Thoracic aorta (tissue), 2 donors: ENCODE measurements at regions not wholly inside any gene's neighbourhood (a gene's known extent, or its start where the extent isn't known, plus 50 kb on each side); places are given as distances from the start of the nearest gene placed in this dataset.

ENCODE experiments used
- ATAC-seq: fragments of 150-250 bp; one replicate; pipeline ENCODE4 v1.8.0; 2017; ENCODE audit warnings: low read depth; ENCODE audit not compliant: insufficient number of reproducible peaks, low FRiP score
- DNase-seq: peaks from one replicate; pipeline ENCODE4 v3.0.0-alpha.2; 2020; ENCODE audit warnings: low spot score
- H3K27ac ChIP-seq, 2 donors: fragments of 200-600 bp; sonication (generic); 1 replicate in 1 of 2; 2 replicates in 1 of 2; pipeline ENCODE4 v1.5.1; 2016; ENCODE audit warnings: mild to moderate bottlenecking in 2 of 2, moderate library complexity in 2 of 2
- H3K27me3 ChIP-seq: fragments of 200-600 bp; sonication (generic); replicated peaks from 2 replicates; pipeline ENCODE4 v1.6.0; 2016; ENCODE audit warnings: mild to moderate bottlenecking; ENCODE audit not compliant: insufficient read depth
- H3K36me3 ChIP-seq: fragments of 200-600 bp; sonication (generic); one replicate; pipeline ENCODE4 v1.5.1; 2016
- H3K4me1 ChIP-seq, 2 donors: fragments of 200-600 bp; sonication (generic); 1 replicate in 1 of 2; 2 replicates in 1 of 2; pipeline versions ENCODE4 v1.5.1 to v1.6.0; 2016; ENCODE audit warnings: low read depth in 2 of 2, mild to moderate bottlenecking in 1 of 2; ENCODE audit not compliant: control insufficient read depth in 1 of 2
- H3K4me3 ChIP-seq: fragments of 200-600 bp; sonication (generic); 2 replicates; pipeline ENCODE4 v1.5.1; 2016; ENCODE audit warnings: mild to moderate bottlenecking
- H3K9me3 ChIP-seq: fragments of 200-600 bp; sonication (generic); 2 replicates; pipeline ENCODE4 v1.5.1; 2016
- TF ChIP-seq, protein P1 (sequence below): fragments of 200-600 bp; sonication (generic); IDR thresholded peaks from one replicate; pipeline ENCODE4 v1.5.1; 2019; ENCODE audit warnings: antibody characterized with exemption

DNA sequence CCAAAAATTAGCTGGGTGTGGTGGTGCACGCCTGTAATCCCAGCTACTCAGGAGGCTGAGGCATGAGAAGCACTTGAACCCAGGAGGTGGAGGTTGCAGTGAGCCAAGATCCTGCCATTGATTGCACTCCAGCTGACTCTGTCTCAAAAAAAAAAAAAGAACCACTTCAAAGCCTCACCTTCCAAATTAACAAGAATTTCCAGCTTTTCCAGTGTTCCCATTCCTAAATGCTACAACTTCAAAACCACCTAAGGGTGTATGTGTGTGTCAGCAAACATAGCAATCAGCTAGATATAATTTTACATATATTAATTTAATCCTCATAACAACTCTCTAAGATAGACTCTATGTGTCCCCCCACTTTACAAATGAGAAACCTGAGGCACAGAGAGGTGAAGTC lies 512.5 kb upstream of the PROK2 start:
- TF ChIP-seq, protein P1, sequence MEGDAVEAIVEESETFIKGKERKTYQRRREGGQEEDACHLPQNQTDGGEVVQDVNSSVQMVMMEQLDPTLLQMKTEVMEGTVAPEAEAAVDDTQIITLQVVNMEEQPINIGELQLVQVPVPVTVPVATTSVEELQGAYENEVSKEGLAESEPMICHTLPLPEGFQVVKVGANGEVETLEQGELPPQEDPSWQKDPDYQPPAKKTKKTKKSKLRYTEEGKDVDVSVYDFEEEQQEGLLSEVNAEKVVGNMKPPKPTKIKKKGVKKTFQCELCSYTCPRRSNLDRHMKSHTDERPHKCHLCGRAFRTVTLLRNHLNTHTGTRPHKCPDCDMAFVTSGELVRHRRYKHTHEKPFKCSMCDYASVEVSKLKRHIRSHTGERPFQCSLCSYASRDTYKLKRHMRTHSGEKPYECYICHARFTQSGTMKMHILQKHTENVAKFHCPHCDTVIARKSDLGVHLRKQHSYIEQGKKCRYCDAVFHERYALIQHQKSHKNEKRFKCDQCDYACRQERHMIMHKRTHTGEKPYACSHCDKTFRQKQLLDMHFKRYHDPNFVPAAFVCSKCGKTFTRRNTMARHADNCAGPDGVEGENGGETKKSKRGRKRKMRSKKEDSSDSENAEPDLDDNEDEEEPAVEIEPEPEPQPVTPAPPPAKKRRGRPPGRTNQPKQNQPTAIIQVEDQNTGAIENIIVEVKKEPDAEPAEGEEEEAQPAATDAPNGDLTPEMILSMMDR, result no peak

DNA sequence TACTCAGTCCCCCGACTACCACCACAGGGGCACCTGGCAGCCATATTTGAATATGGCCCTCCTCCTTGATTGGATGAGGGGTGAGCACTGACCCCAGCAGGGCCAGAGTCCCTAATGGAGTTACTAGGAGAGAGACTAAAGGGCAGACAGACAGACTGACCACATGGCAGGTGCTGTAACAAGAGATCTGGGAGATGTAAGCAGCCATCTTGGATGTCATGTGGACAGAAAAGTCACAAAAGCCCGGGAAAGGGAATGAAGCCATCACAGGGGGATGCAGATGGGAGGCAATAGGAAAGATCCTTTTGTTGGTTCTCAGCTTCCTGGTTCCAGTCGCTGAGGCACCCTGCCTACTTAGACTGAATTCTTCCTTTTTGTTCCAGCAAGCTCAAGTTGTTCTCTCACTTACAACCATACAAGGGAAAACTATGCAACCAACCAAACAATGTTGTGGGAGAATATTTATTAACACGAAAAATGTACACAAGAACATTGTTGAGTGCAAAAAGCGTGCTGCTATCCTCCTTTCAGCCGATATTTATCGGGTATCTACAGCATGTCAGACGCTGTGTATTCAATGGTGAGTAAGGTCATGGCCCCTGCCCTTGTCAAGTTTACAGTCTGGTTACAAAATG lies 511.6 kb upstream of the PROK2 start:
- Histone ChIP-seq H3K4me3 (no peak overlapping the region), H3K36me3 (no peaks in the 10 kb centered on the region), H3K4me1 (no peaks in the 10 kb centered on the region), H3K27me3 (no peaks in the 10 kb centered on the region), H3K27ac (no peak overlapping the region), H3K9me3 (no peaks in the 10 kb centered on the region)
- no peak for DNase-seq
- TF ChIP-seq, protein P1, result no peak
- ATAC-seq, result no peak

More for the DNA sequence above, 512.5 kb upstream of the PROK2 start:
- no peak overlapping the region for H3K4me3 ChIP-seq
- no peak overlapping the region for H3K27ac ChIP-seq
- H3K9me3 ChIP-seq, result no peaks in the 10 kb centered on the region
- DNase-seq, result no peak
- no peaks in the 10 kb centered on the region for H3K4me1 ChIP-seq
- H3K36me3 ChIP-seq, result no peaks in the 10 kb centered on the region
- H3K27me3 ChIP-seq, result no peaks in the 10 kb centered on the region
- no peak for ATAC-seq

DNA sequence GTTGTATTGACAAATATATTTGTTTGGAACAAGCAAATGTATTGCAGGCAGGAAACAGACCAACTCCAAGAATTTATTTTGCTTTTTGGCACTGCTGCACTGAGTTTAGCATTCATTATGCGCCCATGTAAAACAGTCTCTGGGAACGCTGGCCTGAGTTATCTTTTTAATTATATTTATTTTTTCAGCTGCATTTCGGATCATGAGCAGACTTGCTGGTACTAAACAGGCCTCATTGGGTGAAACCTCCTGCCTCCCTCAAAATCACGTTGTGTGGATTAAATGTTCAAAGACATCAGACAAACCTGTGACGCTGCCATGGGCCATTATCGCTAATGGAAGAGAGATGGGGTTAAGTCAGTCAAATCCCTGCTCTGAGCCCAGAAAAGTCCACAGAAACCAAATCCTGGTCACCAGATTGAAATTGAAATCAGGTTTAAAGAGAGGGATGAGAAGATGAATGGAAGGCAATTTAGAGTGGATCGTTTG lies 511.1 kb upstream of the PROK2 start:
- H3K27me3 ChIP-seq, result no peaks in the 10 kb centered on the region
- TF ChIP-seq, protein P1, result no peak
- H3K36me3 ChIP-seq, result no peaks in the 10 kb centered on the region
- H3K4me1 ChIP-seq, result no peaks in the 10 kb centered on the region
- DNase-seq, result no peak
- H3K27ac ChIP-seq, result no peak overlapping the region
- no peak for ATAC-seq
- H3K9me3 ChIP-seq, result no peaks in the 10 kb centered on the region
- H3K4me3 ChIP-seq, result no peak overlapping the region

DNA sequence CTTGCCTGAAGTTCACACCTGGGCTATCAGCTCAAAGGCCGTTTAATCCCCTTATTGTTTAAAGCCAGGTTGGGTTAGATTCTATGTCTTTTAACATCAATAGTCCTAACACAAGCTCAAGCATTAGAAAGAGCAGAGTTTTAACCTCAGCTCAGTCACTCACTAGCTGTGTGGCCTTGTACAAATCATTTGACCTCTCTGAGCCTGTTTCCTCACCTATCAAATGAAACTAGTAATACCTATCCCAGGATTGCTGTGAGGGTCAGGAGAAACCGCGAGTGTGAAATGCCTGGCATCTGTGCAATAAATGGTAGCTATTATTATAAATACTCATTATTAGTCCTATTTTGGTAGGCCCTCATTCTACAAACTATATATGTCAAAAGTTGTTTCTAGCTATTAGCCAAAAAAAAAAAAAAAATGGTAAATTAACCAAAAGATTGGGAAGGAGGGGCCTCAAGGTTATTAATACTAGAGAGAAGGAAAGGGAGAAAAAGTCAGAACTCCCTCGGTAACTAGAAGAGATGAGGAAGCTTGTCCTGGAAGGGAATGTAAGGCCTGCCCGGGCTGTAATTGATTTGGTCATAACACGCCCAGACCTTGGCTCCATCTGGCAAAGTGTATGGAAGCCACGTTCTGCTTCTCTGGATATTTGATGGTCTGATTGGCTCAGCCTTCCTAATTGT lies 510.5 kb upstream of the PROK2 start:
- TF ChIP-seq, protein P1, result no peak
- DNase-seq, result no peak

DNA sequence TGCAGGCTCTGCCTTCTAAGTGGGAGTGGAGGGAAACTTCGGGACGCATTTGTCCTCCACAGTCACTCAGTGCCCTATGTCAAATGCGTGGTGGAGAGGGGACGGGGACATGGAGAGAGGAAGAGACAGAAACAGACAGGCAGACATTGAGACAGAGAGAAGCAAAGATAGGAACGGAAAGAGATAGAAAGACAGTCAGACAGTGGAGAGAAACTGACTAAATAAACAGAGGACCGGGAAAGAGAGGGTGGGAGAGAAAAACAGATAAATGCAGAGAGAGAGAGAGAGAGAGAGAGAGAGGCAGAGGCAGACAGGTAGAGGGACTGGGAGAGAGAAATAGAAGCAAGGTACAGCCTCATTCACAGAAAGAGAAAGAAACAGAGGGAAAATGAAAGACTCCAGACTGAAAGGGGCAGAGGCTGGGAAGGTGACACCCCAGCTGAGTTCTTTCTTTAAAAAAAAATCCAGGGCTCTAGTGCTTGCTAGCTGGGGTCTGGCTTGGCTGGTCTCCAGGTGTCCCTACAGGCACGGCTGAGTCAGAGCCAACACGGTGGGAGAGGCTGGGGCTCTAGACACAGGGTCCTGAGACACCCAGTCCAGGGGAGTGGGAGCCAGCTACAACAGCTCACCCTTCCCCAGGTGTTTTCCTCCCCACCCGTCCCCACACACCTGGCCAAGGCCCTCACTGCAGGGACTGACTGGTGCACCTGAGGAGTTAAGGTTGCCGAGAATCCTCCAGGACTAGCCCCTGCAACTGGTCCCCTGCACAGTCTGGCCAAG lies 506.1 kb upstream of the PROK2 start:
- ATAC-seq (no peak), DNase-seq (no peak)
- no peak overlapping the region for H3K27ac ChIP-seq
- H3K27me3 ChIP-seq, result no peaks in the 10 kb centered on the region
- TF ChIP-seq, protein P1, result no peak
- H3K9me3 ChIP-seq, result no peaks in the 10 kb centered on the region
- H3K36me3 ChIP-seq, result no peaks in the 10 kb centered on the region
- H3K4me3 ChIP-seq, result no peak overlapping the region
- H3K4me1 ChIP-seq, result peaks cover 6 to 15% of the 10 kb centered on the region in 2 donors

More for the DNA sequence above, 510.5 kb upstream of the PROK2 start:
- no peaks in the 10 kb centered on the region for H3K27me3 ChIP-seq
- H3K36me3 ChIP-seq, result no peaks in the 10 kb centered on the region
- H3K27ac ChIP-seq, result no peak overlapping the region
- H3K4me1 ChIP-seq, result no peaks in the 10 kb centered on the region
- H3K9me3 ChIP-seq, result no peaks in the 10 kb centered on the region
- no peak for ATAC-seq
- no peak overlapping the region for H3K4me3 ChIP-seq
